ENCODE measurements at regions not wholly inside any gene's neighbourhood (a gene's known extent, or its start where the extent isn't known, plus 50 kb on each side); places are given as distances from the start of the nearest gene placed in this dataset.
"Not testable (repeated sequence)": the region's sequence is repeated elsewhere in the genome, so short reads cannot be mapped to it uniquely, and the experiment has no call there.

DNA sequence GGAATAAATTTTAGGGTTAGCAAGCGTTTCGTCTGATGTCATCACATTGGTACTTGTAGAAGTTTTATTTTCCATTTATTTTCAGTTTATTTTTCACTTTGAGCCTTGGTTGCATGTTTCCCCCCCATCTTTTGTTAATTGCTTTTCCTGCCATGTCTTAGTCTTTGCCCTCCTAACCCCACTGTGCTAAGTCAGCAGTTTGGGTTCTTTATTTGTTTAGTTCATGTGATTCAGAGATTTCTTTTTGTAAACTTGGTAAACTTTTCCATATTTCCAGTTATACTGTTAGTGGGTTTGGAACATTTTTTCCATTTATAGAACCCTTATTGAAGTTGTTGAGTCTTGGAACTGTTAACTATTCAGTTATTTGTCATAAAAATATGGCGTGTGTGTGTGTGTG, 252.9 kb upstream of the ANKH start:
- CTCF ChIA-PET, result no interaction called here
- POLR2A ChIA-PET, result no interaction called here

GRCh38 chr5:15117688-15118087, 246.1 kb upstream of the ANKH start:
- CTCF ChIA-PET, result no interaction called here
- POLR2A ChIA-PET, result no interaction called here

GRCh38 chr5:15116996-15117395, 245.4 kb upstream of the ANKH start:
- ChIA-PET POLR2A (no interaction called here), CTCF (no interaction called here)

GRCh38 chr5:15106530-15107283, 235.1 kb upstream of the ANKH start:
- ChIA-PET POLR2A (no interaction called here), CTCF (no interaction called here)

DNA sequence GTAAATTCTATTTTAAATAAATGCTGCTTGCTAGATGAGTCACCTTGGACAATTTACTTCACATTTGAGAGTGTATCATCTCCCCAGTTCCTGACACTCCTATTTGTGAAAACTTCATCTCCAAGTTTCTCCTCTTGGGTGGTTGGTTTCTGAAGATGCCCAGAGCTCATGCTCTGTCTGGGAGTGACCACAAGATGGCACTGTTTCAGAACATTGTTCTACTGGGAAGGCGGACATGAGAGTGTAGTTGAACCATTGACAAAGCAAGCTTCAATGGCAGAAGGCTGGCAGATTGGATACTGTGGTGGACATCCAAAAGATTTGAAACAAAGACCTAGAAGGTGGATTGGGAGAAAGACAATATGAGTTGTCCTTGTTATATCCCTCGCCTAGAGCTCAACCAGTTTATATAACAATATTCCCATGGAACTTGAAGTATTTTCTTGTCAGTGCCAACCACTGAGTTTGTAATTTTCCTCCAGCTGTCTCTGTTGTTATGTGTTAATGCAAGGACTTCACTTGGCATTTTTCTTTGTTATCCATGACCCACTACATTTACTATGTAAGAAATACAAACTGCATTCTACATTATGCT, 234.3 kb upstream of the ANKH start:
- CTCF ChIA-PET, result no interaction called here
- POLR2A ChIA-PET, result no interaction called here

GRCh38 chr5:15103864-15104263, 232.3 kb upstream of the ANKH start:
- CTCF ChIA-PET, result interaction anchor here (0.5 kb wide), 1 partner anchor 10 kb away, joined by 3 read pairs; no protein-coding TSS in a partner anchor
- POLR2A ChIA-PET, result no interaction called here

GRCh38 chr5:15103130-15103529, 231.6 kb upstream of the ANKH start:
- CTCF ChIA-PET, result interaction anchor here (0.5 kb wide), 1 partner anchor 9 kb away, joined by 3 read pairs; no protein-coding TSS in a partner anchor
- POLR2A ChIA-PET, result no interaction called here

GRCh38 chr5:15097552-15097951, 226.0 kb upstream of the ANKH start:
- POLR2A ChIA-PET, result no interaction called here
- CTCF ChIA-PET, result no interaction called here

- POLR2A ChIA-PET, CTCF ChIA-PET: not testable (repeated sequence)
These were observed 225.1 kb upstream of the ANKH start for GRCh38 chr5:15096686-15097085.

GRCh38 chr5:15092801-15093200, 221.2 kb upstream of the ANKH start:
- CTCF ChIA-PET, result interaction anchor here (0.7 kb wide), 1 partner anchor 18 kb away, joined by 3 read pairs; no protein-coding TSS in a partner anchor
- POLR2A ChIA-PET, result no interaction called here

- ChIA-PET POLR2A (no interaction called here), CTCF (no interaction called here)
These were observed 214.1 kb upstream of the ANKH start for GRCh38 chr5:15085671-15086070.

GRCh38 chr5:15082096-15082495, 210.5 kb upstream of the ANKH start:
- POLR2A ChIA-PET, result no interaction called here
- CTCF ChIA-PET, result no interaction called here

GRCh38 chr5:15080219-15080618, 208.6 kb upstream of the ANKH start:
- POLR2A ChIA-PET, result no interaction called here
- CTCF ChIA-PET, result no interaction called here

DNA sequence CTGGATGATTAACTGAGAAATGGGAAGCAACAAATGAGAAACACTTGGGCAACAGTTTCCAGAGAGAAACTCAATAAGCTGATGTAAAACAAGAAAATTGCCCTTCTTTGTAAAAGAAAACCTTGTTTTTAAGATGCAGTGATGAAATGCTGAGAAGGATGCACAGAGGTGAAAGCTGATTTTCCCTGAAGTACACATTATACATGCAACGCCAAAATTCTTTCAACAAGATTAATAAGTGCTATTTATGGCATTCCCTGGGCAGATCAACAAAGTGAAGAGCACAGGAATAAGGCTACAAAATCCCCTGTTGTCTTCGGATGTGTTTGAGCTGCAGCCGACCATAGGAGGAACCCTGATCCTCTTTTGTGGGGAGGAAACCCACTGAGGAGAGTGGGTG, 208.0 kb upstream of the ANKH start:
- ChIA-PET CTCF (no interaction called here), POLR2A (no interaction called here)

GRCh38 chr5:15074651-15075050, 203.1 kb upstream of the ANKH start:
- ChIA-PET CTCF (no interaction called here), POLR2A (no interaction called here)

DNA sequence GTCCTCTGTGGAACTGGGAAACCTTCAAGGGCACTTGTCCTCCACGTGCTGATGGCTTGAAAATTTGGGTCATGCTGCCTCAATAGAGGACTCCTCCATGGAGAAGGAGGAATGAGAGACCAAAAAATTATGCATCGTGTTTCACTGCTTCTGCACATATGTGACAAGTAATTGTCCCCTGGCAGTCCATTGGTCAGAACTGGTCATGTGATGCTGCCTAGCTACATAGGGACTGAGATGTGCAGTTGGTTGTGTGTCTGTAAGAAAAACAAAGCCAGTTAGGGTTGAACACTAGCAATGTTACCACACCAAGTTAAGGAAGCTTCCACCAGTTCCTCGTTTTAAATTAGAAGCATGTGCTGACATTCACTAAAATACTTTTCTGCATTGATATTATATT, 201.9 kb upstream of the ANKH start:
- ChIA-PET POLR2A (no interaction called here), CTCF (no interaction called here)

GRCh38 chr5:15070907-15071306, 199.3 kb upstream of the ANKH start:
- ChIA-PET CTCF (no interaction called here), POLR2A (no interaction called here)

GRCh38 chr5:15069407-15069905, 197.9 kb upstream of the ANKH start:
- ChIA-PET POLR2A (no interaction called here), CTCF (no interaction called here)

GRCh38 chr5:15065091-15065490, 193.5 kb upstream of the ANKH start:
- ChIA-PET POLR2A (no interaction called here), CTCF (no interaction called here)

- ChIA-PET CTCF (no interaction called here), POLR2A (no interaction called here)
These were observed 192.8 kb upstream of the ANKH start for GRCh38 chr5:15064396-15064795.

- POLR2A ChIA-PET, result no interaction called here
- CTCF ChIA-PET, result no interaction called here
These were observed 185.5 kb upstream of the ANKH start for GRCh38 chr5:15056988-15057592.

GRCh38 chr5:15044521-15044920, 172.9 kb upstream of the ANKH start:
- CTCF ChIA-PET, result no interaction called here
- POLR2A ChIA-PET, result no interaction called here

Data from activated CD8-positive, alpha-beta memory T cell treated with anti-CD3 and anti-CD28 coated beads for 36 hours (primary cell).